SK-N-SH (cell line): ENCODE measurements at regions not wholly inside any gene's neighbourhood (a gene's known extent, or its start where the extent isn't known, plus 50 kb on each side); places are given as distances from the start of the nearest gene placed in this dataset.

Experiments
- CTCF ChIA-PET: fragments of 300-600, 350-600 bp; formaldehyde crosslinking; extraction: SDS; loops from one replicate; lab custom pipeline; 2021; lab: Yijun Ruan, JAX
- POLR2A ChIA-PET: fragments of 350-600 bp; sonication (Branson Sonifier 250); formaldehyde crosslinking; extraction: SDS; loops from one replicate; lab custom pipeline; 2020; ENCODE audit warnings: antibody characterized with exemption, inconsistent platforms; lab: Yijun Ruan, JAX
- DNase-seq: peaks from one replicate; pipeline ENCODE4 v3.0.0; 2012
- H2AFZ ChIP-seq: fragments of 200-600 bp; sonication (generic); 2 replicates; pipeline ENCODE4 v1.8.1; 2016; ENCODE audit warnings: antibody characterized with exemption, mild to moderate bottlenecking, low read depth
- H3F3A ChIP-seq: fragments of 200-600 bp; sonication (generic); replicated peaks from 2 replicates; pipeline ENCODE3; 2016; ENCODE audit warnings: antibody characterized with exemption, mild to moderate bottlenecking; ENCODE audit not compliant: insufficient read depth
- H3K27ac ChIP-seq, 2 experiments: fragments of 200-500 bp in 1 of 2; fragments of 200-600 bp in 1 of 2; sonication (Bioruptor generic) in 1 of 2; sonication (generic), shearing (Covaris generic) in 1 of 2; 2 replicates each; pipeline versions ENCODE4 v1.5.1 to v1.6.1; 2014 to 2016; ENCODE audit warnings: low read depth in 2 of 2, inconsistent platforms in 1 of 2, low read length in 1 of 2, mild to moderate bottlenecking in 1 of 2, mixed read lengths in 1 of 2
- H3K27me3 ChIP-seq: fragments of 200-600 bp; sonication (generic), shearing (Covaris generic); 2 replicates; pipeline ENCODE4 v1.6.1; 2016; ENCODE audit warnings: mixed run types; ENCODE audit not compliant: insufficient read depth
- H3K36me3 ChIP-seq, 2 experiments: fragments of 200-500 bp in 1 of 2; fragments of 200-600 bp in 1 of 2; sonication (Bioruptor generic) in 1 of 2; sonication (generic) in 1 of 2; replicated peaks in 1 of 2; 2 replicates each; pipeline versions ENCODE3 to v1.5.1; 2014 to 2016; ENCODE audit warnings: low read length in 1 of 2, mild to moderate bottlenecking in 1 of 2; ENCODE audit not compliant: insufficient read depth in 2 of 2, control insufficient read depth in 1 of 2
- H3K4me1 ChIP-seq, 2 experiments: fragments of 200-500 bp in 1 of 2; fragments of 200-600 bp in 1 of 2; sonication (Bioruptor generic) in 1 of 2; sonication (generic), shearing (Covaris generic) in 1 of 2; 2 replicates each; pipeline versions ENCODE4 v1.5.1 to v1.6.1; 2014 to 2016; ENCODE audit warnings: low read depth in 1 of 2, low read length in 1 of 2, mixed run types in 1 of 2; ENCODE audit not compliant: insufficient read depth in 2 of 2, control insufficient read depth in 1 of 2
- H3K4me2 ChIP-seq: fragments of 200-600 bp; sonication (generic), shearing (Covaris generic); 2 replicates; pipeline ENCODE4 v1.6.1; 2017; ENCODE audit warnings: mixed run types
- H3K4me3 ChIP-seq, 2 experiments: fragments of 200-500 bp in 1 of 2; fragments of 200-600 bp in 1 of 2; sonication (Bioruptor generic) in 1 of 2; sonication (generic), shearing (Covaris generic) in 1 of 2; 2 replicates each; pipeline versions ENCODE4 v1.5.1 to v1.8.1; 2014 to 2016; ENCODE audit warnings: low read depth in 2 of 2, inconsistent platforms in 1 of 2, low read length in 1 of 2, mild to moderate bottlenecking in 1 of 2, mixed read lengths in 1 of 2, moderate library complexity in 1 of 2
- H3K79me2 ChIP-seq: fragments of 200-600 bp; sonication (generic); 2 replicates; pipeline ENCODE4 v1.8.1; 2017; ENCODE audit warnings: mild to moderate bottlenecking; ENCODE audit not compliant: insufficient read depth
- H3K9ac ChIP-seq: fragments of 200-600 bp; sonication (generic); 2 replicates; pipeline ENCODE4 v1.6.1; 2017; ENCODE audit warnings: mixed run types
- H3K9me2 ChIP-seq: fragments of 200-600 bp; sonication (generic); 2 replicates; pipeline ENCODE4 v1.6.1; 2017; ENCODE audit warnings: mixed run types
- H3K9me3 ChIP-seq: fragments of 200-600 bp; sonication (generic); 2 replicates; pipeline ENCODE4 v1.6.1; 2017; ENCODE audit warnings: mixed run types, mild to moderate bottlenecking, moderate library complexity
- H4K20me1 ChIP-seq: fragments of 200-600 bp; sonication (generic); 2 replicates; pipeline ENCODE4 v1.6.1; 2017; ENCODE audit warnings: mild to moderate bottlenecking, mixed run types; ENCODE audit not compliant: insufficient read depth
- CHD2 ChIP-seq: fragments of 150-350 bp; IDR thresholded peaks from 2 replicates; pipeline ENCODE4 v1.6.1; 2018; ENCODE audit warnings: low read length; ENCODE audit not compliant: partially characterized antibody
- EP300 ChIP-seq, 2 experiments: IDR thresholded peaks; 2 replicates each; pipeline versions ENCODE4 v1.4.0 to v1.6.1; 2012; ENCODE audit warnings: borderline replicate concordance in 1 of 2, low read depth in 1 of 2, low read length in 1 of 2
- FOXJ3 ChIP-seq: sonication (generic); formaldehyde crosslinking; IDR thresholded peaks from 2 replicates; pipeline ENCODE4 v1.5.1; 2020; ENCODE audit warnings: mild to moderate bottlenecking, missing genetic modification reagents
- GATA2 ChIP-seq: sonication (generic); formaldehyde crosslinking; IDR thresholded peaks from 2 replicates; pipeline ENCODE4 v1.5.0; 2020; ENCODE audit warnings: mild to moderate bottlenecking, missing genetic modification reagents
- JUND ChIP-seq: IDR thresholded peaks from 2 replicates; pipeline ENCODE4 v1.4.0; 2012
- MEF2A ChIP-seq: IDR thresholded peaks from 2 replicates; pipeline ENCODE4 v1.4.0; 2012; ENCODE audit warnings: low read depth, borderline replicate concordance
- MXI1 ChIP-seq: IDR thresholded peaks from 2 replicates; pipeline ENCODE4 v1.6.1; 2012; ENCODE audit warnings: mild to moderate bottlenecking, low read depth, low read length, improper control_type of control experiment
- NFIC ChIP-seq: IDR thresholded peaks from 2 replicates; pipeline ENCODE4 v1.4.0; 2012; ENCODE audit warnings: borderline replicate concordance
- NRF1 ChIP-seq: IDR thresholded peaks from 2 replicates; pipeline ENCODE4 v1.6.1; 2012; ENCODE audit warnings: low read depth, mild to moderate bottlenecking, low read length
- POLR2AphosphoS5 ChIP-seq: IDR thresholded peaks from 2 replicates; pipeline ENCODE4 v1.6.1; 2012; ENCODE audit warnings: low read depth, low read length
- RAD21 ChIP-seq: IDR thresholded peaks from 2 replicates; pipeline ENCODE4 v1.6.1; 2012; ENCODE audit warnings: mild to moderate bottlenecking, low read length
- SIN3A ChIP-seq: IDR thresholded peaks from 2 replicates; pipeline ENCODE4 v1.6.1; 2012; ENCODE audit warnings: low read depth, mild to moderate bottlenecking, low read length, moderate library complexity, borderline replicate concordance
- SMC3 ChIP-seq: IDR thresholded peaks from 2 replicates; pipeline ENCODE4 v1.6.1; 2012; ENCODE audit warnings: low read depth, low read length, improper control_type of control experiment
- YY1 ChIP-seq: IDR thresholded peaks from 2 replicates; pipeline ENCODE4 v1.4.0; 2012; ENCODE audit warnings: low read depth, mild to moderate bottlenecking
- WGBS: methylation state at CpG from one replicate; pipeline ENCODE4 v1.1.6; 2017; ENCODE audit warnings: low lambda C conversion rate; 5-methylcytosine and 5-hydroxymethylcytosine counted together
- TF ChIP-seq, protein P1 (sequence below): fragments of 150-350 bp; IDR thresholded peaks from 2 replicates; pipeline ENCODE4 v1.6.1; 2017; ENCODE audit warnings: antibody characterized with exemption, low read length, low read depth, borderline replicate concordance
- TF ChIP-seq, protein P2 (sequence below): IDR thresholded peaks from 2 replicates; pipeline ENCODE4 v1.4.0; 2012; ENCODE audit warnings: low read depth, borderline replicate concordance
- TF ChIP-seq, protein P3 (sequence below): IDR thresholded peaks from 2 replicates; pipeline ENCODE4; 2012
- TF ChIP-seq, protein P4 (sequence below): fragments of 200-600 bp; sonication (generic); IDR thresholded peaks from 2 replicates; pipeline ENCODE4 v1.6.1; 2017; ENCODE audit warnings: antibody characterized with exemption, mild to moderate bottlenecking, moderate library complexity
- TF ChIP-seq, protein P5 (sequence below): IDR thresholded peaks from 2 replicates; pipeline ENCODE4 v1.4.0; 2012; ENCODE audit warnings: low read depth

DNA sequence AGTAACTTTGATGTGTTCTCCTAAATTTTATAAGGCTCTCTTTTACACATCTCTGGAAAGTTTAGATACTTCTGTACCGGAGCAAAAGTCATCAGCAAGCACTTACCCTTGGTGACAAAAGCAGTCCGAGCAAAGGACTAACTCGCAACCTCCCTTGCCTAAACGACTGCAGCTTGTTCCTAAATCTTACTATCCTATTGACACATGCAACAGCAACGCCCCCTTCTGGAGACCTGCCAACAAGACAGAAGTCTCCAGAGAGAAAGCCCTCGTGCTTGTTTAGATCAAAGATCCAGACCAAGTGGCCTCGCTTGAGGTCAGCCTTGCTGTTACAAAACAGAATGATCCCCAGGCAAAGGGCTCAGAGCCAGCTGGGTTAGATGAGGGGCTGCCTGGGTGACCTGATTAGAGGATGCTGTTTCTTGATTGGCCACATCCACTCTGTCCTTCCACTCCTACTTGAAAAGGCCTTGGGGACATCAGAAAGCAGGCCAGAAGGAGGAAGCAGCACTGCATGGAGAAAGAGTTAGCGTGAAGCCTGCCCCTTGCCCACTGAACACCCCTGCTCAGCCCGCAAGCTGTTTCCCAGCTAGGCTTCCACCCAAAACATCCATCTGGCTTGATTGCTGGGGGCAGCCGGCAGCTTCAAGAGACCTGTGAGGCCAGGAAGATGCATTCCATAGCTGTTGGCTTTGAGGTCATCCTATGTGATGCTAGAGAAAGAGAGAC lies 94.3 kb downstream of the HNRNPLL start:
- TF ChIP-seq SMC3 (peak; percentile 83), YY1 (no peak), MEF2A (no peak), SIN3A (no peak), NRF1 (no peak), MXI1 (peak; percentile 55; the same call in 1 of the 2 replicates), NFIC (peak; percentile 6; the same call in 1 of the 2 replicates), FOXJ3 (CRISPR knock-in tag) (no peak), POLR2AphosphoS5 (no peak), RAD21 (peak; percentile 92), JUND (no peak), GATA2 (CRISPR knock-in tag) (0 out of 2 replicates have a peak, but pooled peaks have one; percentile 14), EP300 (IDR thresholded peaks at IDR 0.05; ENCODE audit: borderline replicate concordance in 1 of 2, low read depth in 1 of 2, low read length in 1 of 2) (0 out of 4 replicates have a peak, but pooled peaks of 1 of the 2 experiments have one; percentile 9), CHD2 (no peak)
- TF ChIP-seq, protein P1, sequence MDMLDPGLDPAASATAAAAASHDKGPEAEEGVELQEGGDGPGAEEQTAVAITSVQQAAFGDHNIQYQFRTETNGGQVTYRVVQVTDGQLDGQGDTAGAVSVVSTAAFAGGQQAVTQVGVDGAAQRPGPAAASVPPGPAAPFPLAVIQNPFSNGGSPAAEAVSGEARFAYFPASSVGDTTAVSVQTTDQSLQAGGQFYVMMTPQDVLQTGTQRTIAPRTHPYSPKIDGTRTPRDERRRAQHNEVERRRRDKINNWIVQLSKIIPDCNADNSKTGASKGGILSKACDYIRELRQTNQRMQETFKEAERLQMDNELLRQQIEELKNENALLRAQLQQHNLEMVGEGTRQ, result no peak
- TF ChIP-seq, protein P2, sequence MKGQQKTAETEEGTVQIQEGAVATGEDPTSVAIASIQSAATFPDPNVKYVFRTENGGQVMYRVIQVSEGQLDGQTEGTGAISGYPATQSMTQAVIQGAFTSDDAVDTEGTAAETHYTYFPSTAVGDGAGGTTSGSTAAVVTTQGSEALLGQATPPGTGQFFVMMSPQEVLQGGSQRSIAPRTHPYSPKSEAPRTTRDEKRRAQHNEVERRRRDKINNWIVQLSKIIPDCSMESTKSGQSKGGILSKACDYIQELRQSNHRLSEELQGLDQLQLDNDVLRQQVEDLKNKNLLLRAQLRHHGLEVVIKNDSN, result no peak
- TF ChIP-seq, protein P3, sequence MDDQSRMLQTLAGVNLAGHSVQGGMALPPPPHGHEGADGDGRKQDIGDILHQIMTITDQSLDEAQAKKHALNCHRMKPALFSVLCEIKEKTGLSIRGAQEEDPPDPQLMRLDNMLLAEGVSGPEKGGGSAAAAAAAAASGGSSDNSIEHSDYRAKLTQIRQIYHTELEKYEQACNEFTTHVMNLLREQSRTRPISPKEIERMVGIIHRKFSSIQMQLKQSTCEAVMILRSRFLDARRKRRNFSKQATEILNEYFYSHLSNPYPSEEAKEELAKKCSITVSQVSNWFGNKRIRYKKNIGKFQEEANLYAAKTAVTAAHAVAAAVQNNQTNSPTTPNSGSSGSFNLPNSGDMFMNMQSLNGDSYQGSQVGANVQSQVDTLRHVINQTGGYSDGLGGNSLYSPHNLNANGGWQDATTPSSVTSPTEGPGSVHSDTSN, result no peak
- TF ChIP-seq, protein P4, sequence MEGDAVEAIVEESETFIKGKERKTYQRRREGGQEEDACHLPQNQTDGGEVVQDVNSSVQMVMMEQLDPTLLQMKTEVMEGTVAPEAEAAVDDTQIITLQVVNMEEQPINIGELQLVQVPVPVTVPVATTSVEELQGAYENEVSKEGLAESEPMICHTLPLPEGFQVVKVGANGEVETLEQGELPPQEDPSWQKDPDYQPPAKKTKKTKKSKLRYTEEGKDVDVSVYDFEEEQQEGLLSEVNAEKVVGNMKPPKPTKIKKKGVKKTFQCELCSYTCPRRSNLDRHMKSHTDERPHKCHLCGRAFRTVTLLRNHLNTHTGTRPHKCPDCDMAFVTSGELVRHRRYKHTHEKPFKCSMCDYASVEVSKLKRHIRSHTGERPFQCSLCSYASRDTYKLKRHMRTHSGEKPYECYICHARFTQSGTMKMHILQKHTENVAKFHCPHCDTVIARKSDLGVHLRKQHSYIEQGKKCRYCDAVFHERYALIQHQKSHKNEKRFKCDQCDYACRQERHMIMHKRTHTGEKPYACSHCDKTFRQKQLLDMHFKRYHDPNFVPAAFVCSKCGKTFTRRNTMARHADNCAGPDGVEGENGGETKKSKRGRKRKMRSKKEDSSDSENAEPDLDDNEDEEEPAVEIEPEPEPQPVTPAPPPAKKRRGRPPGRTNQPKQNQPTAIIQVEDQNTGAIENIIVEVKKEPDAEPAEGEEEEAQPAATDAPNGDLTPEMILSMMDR, result peak; percentile 67
- TF ChIP-seq, protein P5, sequence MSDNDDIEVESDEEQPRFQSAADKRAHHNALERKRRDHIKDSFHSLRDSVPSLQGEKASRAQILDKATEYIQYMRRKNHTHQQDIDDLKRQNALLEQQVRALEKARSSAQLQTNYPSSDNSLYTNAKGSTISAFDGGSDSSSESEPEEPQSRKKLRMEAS, result peak; percentile 81
- peak overlapping the region; percentile 58 to 66 for H3K27ac ChIP-seq
- ChIA-PET POLR2A (interaction anchor here (1.0 to 1.1 kb wide), 2 partner anchors 243 to 433 kb away, joined by 3 read pairs; partner anchors contain the start of genes CYP1B1 and SRSF7), CTCF (interaction anchor here (0.6 to 7.3 kb wide), 67 partner anchors 9 to 1221 kb away, joined by 3 to 206 read pairs (median 4); partner anchors contain the start of gene ATL2)
- H3K4me3 ChIP-seq, result no peak overlapping the region; a peak in 1 of 4 replicates
- H3K4me1 ChIP-seq, result peaks cover 17 to 18% of the 10 kb centered on the region in 2 experiments; a peak in 3 of 4 replicates
- WGBS, result 63% methylated on average over 10 of the region's 10 CpGs
- H3K9me3 ChIP-seq, result no peaks in the 10 kb centered on the region
- peaks cover 5% of the 10 kb centered on the region for H3F3A ChIP-seq
- no peaks in the 10 kb centered on the region for H4K20me1 ChIP-seq
- H2AFZ ChIP-seq, result peak overlapping the region; percentile 17; the same call in 1 of the 2 replicates
- no peaks in the 10 kb centered on the region for H3K79me2 ChIP-seq
- H3K9me2 ChIP-seq, result no peaks in the 10 kb centered on the region
- H3K36me3 ChIP-seq, result no peaks in the 10 kb centered on the region
- no peak overlapping the region for H3K9ac ChIP-seq
- DNase-seq, result peak; percentile 74
- H3K4me2 ChIP-seq, result 0 out of 2 replicates have a peak overlapping the region, but pooled peaks have one; percentile 2
- H3K27me3 ChIP-seq, result no peaks in the 10 kb centered on the region
